ENCODE measurements at regions not wholly inside any gene's neighbourhood (a gene's known extent, or its start where the extent isn't known, plus 50 kb on each side); places are given as distances from the start of the nearest gene placed in this dataset.
"Not testable (repeated sequence)": the region's sequence is repeated elsewhere in the genome, so short reads cannot be mapped to it uniquely, and the experiment has no call there.

DNA sequence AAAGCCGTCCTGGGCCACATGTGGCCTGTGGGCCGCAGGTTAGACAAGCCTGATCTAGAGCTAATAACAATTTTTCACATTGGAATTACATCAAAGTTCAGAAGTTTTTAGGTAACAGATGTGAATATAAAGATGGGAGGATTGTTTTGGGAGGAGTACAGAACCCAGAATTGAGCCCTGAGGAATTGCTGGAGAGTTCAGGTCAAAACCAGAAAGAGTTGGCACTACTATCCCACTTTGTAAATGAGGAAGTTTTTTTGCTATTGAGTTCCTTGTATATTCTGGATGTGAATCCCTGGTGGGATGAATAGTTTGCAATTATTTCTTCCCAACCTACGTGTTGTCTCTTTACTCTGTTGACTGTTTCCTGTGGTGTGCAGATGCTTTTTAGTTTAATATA is 109.5 kb upstream of the LIPC start:
- no peak for ATAC-seq
- DNase-seq (ENCODE audit: low spot score) = no peak

DNA sequence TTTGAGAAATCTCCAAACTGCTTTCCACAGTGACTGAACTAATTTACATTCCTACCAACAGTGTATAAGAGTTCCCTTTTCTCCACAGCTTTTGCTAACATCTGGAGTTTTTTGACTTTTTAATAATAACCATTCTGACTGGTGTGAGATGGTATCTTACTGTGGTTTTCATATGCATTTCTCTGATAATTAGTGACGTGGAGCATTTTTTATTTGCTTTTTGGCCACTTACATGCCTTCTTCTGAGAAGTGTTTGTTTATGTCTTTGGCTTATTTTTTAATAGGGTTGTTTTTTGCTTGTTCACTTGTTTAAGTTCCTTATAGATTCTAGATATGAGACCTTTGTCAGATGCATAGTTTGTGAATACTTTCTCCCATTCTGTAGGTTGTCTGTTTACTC is 108.5 kb upstream of the LIPC start:
- not testable (repeated sequence) for ATAC-seq

DNA sequence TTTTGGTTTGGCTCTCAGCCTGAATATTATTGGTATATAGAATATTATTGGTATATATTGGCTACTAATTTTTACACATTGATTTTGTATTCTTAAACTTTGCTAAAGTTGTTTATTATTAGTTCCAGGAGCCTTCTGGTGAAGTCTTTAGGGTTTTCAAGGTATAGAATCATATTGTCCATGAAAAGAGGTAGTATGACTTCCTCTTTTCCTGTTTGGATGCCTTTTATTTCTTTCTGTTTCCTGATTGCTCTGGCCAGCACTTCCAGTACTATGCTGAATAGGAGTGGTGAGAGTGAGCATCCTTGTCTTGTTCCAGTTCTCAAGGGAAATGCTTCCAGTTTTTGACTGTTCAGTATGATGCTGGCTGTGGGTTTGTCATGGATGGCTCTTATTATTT is 107.3 kb upstream of the LIPC start:
- no peak for ATAC-seq
- no peak for DNase-seq (ENCODE audit: low spot score)

More for the DNA sequence above, 108.5 kb upstream of the LIPC start:
- DNase-seq (ENCODE audit: low spot score) = not testable (repeated sequence)

DNA sequence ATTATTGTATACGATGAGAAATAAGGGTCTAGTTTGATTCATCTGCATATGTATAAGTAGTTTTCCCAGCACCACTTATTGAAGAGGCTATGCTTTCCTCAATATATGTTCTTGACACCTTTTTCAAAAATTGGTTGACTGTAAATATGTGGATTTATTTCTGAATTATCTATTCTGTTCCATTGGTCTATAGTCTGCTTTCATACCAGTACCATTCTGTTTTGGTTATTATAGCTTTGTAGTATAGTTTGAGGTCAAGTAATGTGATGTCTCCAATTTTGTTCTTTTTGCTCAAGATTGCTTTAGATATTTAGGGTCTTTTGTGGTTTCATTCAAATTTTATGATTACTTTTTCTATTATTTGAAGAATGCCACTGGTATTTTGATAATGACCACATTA is 103.8 kb upstream of the LIPC start:
- DNase-seq (ENCODE audit: low spot score) (no peak), ATAC-seq (no peak)

DNA sequence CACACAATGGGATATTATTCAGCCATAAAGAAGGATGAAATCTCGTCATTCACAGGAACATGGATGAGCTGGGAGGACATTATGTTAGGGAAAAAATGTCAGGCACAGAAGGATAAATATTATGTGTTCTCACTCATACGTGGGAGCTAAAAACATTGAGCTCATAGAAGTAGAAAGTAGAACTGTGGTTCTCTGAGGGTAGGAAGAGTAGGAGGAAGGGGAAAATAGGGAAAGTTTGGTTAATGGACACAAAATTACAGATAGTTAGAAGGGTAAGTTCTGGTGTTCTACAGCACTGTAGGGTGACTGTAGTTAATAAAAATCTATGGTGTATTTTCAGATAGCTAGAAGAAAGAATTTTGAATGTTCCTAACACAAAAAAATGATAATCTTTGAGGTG is 102.6 kb upstream of the LIPC start:
- no peak for ATAC-seq
- DNase-seq (ENCODE audit: low spot score) = no peak

DNA sequence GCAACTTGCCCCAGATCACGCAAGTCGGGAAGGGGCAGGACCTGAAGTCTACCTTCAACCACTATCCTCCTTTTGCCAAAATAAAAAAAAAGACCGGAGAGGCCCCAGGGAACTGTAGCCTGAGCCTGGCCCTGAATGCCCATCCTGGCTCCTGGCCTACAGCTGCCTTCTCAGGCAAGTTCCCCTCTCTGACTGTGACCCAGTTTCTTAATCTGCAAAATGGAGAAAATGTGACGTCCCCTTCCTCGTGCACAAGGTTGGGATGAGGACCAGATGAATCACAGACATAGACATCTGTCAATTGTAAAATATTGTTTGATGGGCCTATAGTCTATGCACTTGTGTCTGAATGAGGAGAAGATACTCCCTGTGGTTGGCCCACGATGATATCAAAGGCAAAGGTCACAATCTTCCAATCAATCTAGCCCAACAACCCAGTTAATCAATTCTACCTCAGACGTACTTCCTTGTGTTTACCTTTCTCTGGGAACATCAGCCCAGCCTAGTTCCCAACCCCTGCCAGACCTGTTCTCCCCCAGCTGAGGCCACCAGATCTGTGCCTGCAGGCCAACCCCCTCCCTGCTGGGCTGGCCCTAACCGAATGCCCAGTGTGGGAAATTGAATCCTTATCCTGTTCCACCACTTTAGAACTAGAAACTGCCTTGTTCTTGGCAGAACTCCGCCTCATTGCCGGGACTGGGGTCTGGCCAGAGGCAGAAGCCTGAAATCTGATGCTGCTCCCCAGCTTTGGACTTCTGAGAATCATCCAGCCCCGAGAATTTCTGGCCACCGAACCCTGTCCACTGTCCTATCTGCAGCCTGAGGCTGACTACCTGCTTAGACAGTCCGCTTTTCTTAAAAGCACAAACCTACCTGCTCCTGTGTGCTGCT is 101.8 kb upstream of the LIPC start:
- ATAC-seq = peak; percentile 82
- DNase-seq (ENCODE audit: low spot score) = peak; percentile 90

DNA sequence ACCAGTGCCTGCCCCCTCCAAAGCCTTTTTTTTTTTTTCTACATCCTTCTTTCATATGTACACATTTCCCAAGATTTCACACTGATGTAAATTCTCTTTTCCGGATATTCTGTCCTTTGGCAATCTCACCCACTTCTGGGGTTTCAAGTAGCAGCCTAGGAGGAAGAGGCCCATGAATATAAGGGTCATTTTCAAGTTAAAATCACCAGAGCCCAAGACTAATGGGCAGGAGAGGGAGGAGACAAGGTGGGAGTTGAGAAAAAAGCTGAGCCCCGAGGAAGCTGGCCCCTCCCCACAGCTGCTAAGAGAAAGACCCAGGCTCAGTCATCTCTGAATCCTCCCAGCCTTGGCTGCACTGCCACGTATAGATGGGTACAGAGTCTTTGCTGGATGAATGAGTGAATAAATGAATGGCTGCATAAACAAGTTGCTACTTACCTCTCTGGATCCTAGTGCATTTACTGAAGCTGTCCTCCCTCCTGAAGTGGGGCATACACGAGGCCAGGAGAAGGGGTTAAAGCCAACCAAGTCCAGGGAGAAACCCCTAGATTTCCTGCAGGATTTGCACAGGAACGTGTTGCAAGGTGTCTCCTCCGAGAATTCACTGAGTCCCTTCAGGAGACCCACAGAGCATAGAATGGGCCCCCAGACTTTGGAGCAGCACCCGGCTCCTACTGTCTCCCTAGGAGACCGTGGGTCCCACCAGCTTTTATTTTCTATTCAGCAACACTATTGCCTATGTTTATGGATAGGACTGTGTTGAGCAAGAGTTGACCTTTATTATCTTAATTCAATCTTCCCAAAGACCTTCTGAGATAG is 100.8 kb upstream of the LIPC start:
- ATAC-seq (peak; percentile 4), DNase-seq (ENCODE audit: low spot score) (no peak)

DNA sequence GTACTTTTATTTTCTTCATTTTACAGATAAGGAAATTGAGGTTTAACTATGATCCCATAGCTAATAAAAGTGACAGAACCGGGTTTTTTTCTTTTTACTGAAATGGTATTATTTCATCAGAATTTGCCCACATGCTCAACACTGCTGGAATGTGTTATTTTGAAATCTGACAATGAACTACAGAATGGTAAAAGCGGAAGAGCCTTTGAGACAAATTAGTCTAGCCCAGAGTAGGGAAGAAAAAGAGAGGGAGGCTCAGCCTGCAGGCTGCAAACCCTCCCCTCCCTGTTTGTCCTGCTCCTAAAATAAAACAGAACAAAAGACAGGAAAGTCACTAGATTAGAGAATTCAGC is 100.3 kb upstream of the LIPC start:
- ATAC-seq (peak; percentile 0), DNase-seq (ENCODE audit: low spot score) (no peak)

DNA sequence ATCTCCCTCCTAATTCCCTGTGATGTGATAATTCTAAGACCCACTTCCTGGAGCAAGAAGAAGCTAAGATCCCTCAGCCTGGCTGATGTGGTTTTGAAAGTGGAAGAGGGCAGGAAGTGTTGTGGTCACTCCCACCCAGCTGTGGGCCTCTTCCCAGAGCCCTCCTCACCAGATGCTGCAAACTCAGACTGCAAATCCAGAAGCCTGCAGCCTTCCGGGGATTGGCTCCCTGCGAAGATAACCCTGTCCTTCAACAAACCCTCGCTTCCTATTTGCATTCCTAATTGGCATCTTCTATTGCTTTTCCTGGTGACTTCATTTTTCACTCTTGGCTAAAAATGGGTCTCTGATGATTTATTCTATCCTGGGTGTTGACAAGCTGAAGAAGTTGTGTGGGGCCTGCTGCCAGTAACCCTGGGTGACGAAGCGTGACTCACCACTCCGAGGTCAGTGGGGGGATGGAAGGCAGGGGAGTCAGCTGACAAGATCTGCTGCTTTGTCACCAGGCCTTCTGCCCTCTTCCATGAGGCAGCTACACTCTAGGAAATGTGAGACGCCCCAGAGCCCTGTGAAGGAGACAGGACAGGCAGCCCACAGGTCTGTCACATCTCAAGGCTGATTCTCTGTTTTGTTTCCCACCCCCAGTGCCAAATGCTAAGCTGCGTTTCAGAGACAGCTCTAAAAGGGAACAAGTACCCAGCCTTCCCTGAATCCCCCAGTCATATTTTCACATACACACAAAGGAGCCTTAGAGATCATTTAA is 99.7 kb upstream of the LIPC start:
- peak; percentile 68 for ATAC-seq
- DNase-seq (ENCODE audit: low spot score) = peak; percentile 95

DNA sequence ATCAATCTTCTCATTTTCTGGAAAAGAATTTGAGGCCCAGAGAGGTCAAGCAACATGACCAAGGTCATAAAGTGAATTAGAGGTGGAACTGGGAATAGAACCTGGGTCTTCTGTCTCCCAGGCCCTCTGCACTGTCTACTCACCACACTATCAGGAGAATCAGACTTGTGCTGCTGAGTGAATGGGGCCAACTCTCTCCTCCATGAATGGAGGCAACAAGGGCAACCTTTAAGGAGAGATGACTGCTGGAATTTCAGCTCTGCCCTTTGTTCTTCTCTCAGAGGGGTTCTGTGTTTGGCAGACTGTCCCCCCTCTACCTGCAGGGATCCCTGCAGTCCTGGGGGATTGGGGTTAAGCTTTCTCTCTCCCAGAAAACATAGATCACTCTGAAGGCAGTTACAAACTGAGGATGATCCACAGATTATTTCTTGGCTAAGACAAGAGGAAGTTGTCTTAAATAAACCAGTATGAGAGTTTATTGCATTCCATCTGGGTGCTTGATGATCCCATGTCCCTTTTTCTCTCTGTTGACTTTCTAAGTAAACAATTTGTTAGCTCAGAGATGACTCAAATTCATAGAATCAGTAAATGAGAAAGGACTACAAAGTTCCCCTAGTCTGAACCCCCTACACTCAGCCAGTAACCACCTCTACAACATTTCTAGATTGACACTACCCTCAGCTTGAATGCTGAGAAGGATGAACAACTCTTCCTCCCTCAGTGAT is 99.0 kb upstream of the LIPC start:
- DNase-seq (ENCODE audit: low spot score) (no peak), ATAC-seq (peak; percentile 0)

DNA sequence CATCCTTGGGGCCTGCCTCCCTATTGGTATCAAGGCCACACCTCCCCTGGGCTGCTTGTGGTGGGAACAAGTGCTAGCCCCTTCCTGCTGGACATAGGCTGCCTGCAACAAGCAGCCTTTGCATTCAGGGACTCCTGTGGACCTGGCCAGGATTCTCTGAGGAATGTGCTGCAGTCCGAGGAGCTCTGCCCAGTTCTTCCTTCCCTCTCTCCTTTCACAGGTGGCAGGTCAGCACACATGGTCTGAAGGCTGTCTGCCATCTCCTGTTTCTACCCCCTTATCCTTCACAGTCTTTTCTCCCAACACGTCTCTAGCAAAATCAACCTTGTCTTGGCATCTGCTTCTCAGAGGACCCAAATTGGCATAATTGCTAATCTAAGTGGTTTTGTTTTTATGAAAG is 97.0 kb upstream of the LIPC start:
- ATAC-seq = no peak
- DNase-seq (ENCODE audit: low spot score) = no peak

DNA sequence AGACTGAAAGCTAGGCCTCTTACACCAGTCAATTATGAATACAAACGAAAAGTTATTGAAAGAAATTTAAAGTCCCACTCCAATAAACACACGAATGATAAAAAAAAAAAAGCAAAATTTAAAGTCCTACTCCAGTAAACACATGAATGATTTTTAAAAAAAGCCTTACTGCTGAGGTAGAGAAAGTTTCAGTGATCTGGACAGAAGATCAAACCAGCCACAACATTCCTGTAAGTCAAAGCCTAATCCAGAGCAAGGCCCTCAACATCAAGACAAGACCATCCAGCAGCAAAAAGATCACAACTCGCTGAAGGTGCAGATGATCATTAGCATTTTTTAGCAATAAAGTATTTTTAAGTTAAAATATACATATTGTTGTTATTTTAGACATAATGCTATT is 95.6 kb upstream of the LIPC start:
- DNase-seq (ENCODE audit: low spot score) (no peak), ATAC-seq (no peak)

DNA sequence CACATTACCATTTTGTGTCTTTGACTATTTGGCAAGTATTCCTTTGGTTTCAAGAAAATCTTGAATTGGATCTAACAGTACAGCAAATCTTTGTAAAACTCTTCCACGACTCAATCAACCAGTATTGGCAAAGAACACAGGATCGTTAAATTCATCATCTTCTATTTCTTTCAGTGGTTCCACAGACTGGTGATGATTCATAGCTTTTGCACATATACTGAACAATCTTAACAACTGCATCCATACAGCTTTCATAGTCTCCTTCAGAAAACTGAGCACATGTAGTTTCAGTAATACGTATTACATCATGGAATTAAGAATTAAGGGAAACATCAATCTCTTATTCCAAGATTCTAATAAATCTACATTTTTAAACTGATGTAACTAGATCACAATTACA is 91.6 kb upstream of the LIPC start:
- no peak for DNase-seq (ENCODE audit: low spot score)
- no peak for ATAC-seq

DNA sequence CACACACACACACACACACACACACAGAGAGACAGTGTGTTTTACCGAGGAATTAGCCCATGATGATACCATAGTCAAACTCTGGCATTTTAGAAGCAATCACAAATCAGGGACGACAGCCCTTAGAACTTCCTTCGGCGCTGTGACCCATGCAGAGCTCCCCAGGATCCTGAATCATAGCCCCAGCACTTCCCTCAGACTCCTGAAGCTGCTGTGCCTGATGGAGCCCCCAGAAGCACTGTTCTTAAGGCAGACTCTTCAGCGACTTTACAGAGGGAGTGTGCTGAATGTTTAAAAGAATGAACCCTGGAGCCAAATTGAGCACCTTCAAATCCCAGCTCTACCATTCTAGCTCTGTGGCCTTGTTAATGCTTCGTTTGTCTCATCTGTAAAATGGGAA is 89.3 kb upstream of the LIPC start:
- DNase-seq (ENCODE audit: low spot score) (no peak), ATAC-seq (no peak)

DNA sequence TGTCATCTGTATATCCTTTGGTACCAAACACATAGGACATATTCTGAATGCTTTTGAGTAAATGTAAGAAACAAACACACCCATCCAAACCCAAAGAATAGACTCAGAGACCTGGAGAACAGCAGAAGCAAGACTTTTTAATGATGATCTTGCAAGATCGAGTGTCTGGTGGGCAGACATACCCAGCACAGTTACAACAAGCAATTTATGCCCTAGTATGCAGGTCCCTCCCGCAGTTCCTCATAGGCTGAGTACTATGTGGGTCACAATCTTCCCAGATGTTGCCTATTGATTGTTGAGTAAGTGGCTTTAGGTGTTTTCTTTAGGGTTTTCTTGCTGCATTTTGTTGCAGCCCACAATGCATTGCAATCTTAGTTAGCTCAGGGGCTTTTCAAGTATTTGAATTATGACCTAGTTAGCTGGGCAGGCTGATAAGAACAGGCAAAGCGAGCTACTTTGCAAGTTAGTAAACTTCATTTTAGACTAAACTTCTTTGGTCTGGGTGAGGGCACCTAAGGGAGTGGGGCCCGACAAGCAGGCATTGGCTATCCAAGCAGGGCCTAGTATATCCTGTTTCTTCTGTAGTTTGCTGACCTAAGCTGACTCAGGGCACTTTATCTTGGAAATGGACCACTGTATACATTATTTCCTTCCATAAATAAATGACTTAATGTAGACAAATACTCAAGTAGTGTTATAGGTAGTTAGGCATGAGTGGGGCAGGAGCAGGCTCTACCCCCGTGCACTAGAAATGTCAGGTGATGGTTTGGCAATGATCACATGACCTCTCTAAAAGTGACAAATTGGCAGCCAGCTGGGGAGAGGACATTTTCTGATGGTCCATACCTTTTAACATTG is 87.3 kb upstream of the LIPC start:
- DNase-seq (ENCODE audit: low spot score) (no peak), ATAC-seq (no peak)

DNA sequence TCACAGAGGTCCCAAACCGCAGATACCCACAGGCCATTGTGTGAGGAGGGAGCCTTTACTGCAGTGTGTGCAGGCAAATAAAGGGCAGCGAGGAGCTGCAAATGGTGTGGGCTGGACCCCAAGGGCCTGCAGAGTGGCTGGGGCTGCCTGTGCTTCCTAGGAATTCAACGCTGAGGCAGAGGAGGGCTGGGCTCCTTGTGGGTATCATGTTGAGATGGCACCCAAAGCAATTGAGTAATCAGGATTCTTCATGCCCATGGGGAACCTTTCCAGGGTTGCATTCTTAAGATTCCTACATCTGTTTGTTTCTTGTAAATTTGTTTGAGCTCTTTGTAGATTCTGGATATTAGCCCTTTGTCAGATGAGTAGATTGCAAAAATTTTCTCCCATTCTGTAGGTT is 85.4 kb upstream of the LIPC start:
- DNase-seq (ENCODE audit: low spot score) (no peak), ATAC-seq (no peak)

DNA sequence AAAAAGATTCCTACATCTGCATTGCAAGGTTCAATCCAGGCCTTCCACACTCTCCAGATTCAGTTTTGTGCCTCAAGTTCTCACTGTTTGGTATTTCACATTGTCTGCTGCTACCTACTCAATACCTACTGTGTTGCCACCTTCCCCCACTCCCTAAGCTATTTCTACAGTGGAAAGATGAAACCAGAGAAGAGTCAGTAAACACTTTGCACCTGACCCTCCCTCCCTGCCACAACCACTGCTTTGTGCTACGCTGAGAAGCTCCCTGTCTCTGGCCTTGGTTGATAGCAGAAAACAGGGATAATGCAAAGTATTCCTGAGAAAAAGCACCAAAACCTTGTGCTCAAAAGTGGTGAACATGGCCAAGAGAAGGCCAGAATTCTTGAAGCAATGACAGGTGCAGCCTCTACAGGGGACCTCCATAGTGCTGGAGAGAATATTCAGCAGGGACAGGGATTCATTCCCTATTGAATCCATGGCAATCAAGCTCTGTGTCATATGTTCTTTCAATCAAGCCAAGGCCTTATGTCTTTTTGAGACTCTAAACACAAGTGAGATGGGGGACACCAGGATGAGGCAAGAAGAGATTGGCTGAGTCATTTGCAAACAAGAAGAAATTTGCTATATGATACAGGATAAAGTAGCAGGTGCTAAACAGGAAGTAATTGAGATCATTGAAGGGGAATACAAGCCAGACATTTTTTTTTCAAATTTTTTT is 83.5 kb upstream of the LIPC start:
- no peak for ATAC-seq
- DNase-seq (ENCODE audit: low spot score) = no peak

DNA sequence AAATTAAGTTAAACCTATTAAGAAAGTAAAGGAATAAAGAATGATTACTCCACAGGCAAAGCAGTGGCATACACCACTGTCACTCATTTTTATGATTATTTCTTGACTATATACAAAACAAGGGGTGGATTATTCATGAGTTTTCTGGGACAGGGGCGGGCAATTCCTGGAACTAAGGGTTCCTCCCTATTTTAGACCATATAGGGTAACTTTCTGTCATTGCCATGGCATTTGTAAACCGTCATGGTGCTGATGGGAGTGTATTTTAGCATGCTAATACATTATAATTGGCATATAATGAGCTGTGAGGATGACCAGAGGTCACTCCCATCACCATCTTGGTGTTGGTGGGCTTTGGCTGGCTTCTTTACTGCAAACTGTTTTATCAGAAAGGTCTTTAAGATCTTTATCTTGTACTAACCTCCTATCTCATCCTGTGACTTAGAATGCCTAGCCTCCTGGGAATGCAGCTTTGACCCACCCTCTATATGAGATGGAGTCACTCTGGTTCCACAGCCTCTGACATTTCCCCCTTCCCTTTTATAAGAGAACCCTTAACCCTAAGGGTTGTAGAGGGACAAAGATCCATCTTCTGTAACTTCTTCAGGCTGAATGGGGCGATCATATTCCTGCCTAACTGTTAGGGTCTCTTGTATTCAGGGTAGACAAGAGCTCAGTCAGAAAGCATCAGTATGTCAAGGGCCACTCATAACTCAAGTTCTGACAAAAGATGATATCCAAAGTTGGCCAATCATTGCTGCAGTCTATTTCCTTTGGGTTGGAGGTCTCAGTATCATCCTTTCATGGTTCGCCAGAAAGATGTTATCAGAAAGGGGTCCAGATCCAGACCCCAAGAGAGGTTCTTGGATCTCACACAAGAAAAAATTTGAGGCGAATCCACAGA is 79.5 kb upstream of the LIPC start:
- no peak for DNase-seq (ENCODE audit: low spot score)

More for the DNA sequence above, 79.5 kb upstream of the LIPC start:
- no peak for ATAC-seq

Data from left lobe of liver (tissue), 2 donors.